ELF-1 (cell line): ENCODE measurements at regions not wholly inside any gene's neighbourhood (a gene's known extent, or its start where the extent isn't known, plus 50 kb on each side); places are given as distances from the start of the nearest gene placed in this dataset.

Experiments
- DNase-seq: peaks from one replicate; pipeline ENCODE4 v3.0.0-alpha.2; 2016; ENCODE audit warnings: low read depth, low spot score

- no peak for DNase-seq
These were observed 337.5 kb upstream of the LRRC7 start for GRCh38 chr1:69230208-69230607.

- no peak for DNase-seq
These were observed 334.3 kb upstream of the LRRC7 start for GRCh38 chr1:69233463-69233862.

DNA sequence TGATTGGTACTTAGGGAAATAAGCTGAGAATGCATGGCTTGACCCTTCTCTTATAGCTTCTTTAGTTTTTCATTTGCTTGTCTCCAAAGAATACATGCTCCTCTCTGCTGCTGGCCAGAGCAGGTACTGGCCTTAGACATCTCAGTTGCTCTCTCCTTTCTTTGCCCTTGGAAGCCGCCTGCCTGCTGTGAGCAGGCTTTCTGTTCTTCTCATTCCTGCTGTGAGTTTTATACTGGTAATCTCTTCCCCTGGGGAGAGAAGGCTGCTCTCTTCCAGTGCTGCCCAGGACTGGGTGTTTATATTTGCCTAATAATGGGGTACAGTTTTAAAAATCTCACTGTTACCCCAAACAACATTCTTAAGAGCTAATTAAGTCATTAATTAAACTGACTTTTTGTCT, 323.5 kb upstream of the LRRC7 start:
- peak; percentile 64 for DNase-seq

DNA sequence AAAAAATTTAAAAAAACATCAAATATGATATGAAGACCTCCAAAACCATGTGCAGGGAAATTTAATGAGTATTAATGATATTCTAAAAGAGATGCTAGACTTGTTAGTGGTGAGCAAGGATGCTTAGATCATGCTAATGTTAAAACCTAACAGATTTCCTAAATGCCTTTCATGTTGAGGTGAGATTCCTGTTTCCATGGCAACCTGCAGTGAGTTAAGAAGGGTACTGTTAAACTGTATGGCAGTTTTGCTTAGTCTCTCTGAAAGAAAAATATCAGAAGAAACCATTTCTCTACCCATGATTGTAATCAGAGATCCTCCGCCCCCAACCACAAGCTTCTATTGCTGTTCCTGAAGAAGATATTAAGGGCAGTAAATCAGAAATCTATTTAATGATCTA, 321.6 kb upstream of the LRRC7 start:
- no peak for DNase-seq

DNA sequence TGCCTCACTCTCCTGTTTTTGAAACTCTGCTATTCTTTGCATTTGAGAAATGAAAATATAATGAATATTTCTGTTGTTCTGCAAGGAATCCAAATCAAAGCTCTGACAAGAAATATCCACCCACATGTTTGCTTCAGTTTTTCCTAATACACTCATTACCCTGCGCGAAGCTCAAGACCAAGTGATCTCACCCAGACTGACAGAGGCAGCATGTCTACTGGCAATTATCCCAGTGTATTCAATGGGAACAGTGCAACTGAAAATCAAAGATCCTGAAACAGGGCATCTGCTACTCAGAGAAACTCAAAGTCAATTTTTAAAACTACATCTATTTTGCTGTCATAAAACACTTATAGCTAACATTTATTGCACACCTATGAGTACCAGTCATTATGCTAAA, 321.0 kb upstream of the LRRC7 start:
- DNase-seq, result no peak

DNA sequence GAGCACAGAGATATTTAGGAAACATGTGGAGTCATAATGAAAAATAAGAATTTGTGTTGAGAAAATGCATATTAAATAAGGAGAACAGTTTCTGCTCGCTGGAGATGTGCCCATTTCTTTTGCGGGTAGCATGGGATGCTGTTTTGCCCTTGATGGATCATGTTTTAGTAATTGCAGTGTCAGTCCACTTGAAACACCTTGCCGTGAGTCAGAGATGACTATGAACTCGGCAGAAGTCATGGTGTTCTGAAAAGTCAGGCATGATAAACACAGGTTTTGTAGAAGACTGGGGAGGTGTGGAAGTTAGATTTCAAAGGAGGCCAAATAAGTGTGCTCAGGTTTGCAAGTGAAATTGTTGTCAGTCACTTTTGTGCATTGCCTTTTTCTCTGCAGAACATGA, 315.0 kb upstream of the LRRC7 start:
- no peak for DNase-seq

DNA sequence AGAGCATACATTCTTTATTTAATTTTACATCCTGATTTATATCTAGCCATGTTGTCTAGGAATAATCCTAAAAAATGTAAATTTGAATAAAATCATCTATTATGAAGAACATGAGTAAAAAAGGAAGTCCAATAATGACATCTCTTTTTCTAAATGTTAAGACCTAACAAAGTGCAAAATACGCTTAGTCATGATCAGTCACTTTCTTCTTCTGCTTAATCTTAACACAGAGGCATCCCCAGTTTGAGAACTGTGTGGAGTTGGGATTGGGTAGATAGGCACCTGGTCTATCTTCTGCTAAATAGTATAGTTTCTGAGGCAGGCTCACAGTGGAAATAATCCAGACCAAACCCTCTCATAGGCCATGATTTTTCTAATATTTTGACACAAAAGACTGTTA, 311.7 kb upstream of the LRRC7 start:
- no peak for DNase-seq

- no peak for DNase-seq
These were observed 308.9 kb upstream of the LRRC7 start for GRCh38 chr1:69258842-69259241.

DNA sequence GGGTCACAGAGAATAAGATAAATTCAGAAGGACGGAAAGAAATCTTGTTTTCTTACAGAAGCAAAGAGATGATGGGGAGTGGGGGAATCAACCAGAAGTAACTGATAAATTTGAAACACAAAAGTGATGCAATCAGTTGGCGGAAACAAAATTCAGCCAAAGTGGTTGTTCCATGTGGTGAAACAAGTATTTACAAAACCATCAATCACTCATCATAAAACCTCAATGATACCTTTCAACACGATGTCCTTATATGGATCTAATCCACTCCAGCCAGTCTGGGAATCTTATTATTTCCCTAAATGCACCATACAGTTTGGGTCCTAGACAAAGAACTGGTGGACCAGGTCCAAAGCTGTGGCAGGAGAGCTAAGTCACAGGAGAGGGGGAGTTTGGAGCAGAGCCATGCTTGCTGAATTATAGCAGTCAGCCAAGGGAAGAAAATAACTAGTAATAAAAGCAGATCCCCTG, 303.8 kb upstream of the LRRC7 start:
- DNase-seq, result no peak

- no peak for DNase-seq
These were observed 298.2 kb upstream of the LRRC7 start for GRCh38 chr1:69269491-69269890.

GRCh38 chr1:69271587-69272125, 296.1 kb upstream of the LRRC7 start:
- no peak for DNase-seq

DNA sequence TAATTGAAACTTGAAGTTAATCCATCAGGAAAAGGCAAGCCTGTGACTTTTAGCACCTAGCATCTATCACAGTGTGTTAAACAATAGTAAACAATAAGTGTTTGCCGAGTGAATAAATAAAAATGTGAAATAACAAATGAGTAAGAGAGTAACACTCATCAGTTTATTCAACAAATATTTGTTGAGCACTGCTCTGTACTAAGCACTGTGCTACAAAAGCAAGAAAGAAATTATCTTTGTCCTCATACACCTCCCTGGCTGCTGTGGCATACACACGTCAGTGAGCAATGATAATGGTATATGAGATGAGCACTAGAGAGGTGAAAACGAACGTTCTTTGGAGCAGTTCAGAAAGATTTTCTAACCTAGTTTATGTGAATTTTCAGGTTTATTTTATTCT, 295.0 kb upstream of the LRRC7 start:
- DNase-seq, result no peak

DNA sequence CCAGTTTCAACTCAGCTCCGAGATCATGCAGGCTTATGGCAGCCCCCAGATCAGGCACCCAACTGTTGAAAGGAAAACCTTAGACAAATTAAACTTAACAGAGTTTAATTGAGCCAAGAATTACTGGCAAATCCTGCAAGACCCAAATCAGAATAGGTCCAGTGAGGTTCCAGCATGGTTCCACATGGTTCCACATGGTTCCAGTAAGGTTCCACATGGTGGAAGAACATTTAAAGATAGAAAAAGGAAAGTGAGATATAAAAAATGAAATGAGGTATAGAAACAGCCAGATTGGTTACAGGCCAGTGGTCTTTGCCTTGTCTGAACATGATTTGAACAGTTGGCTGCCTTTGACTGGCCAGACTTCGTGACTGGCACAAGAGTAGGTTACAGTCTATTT, 288.8 kb upstream of the LRRC7 start:
- DNase-seq, result no peak

GRCh38 chr1:69283516-69283915, 284.2 kb upstream of the LRRC7 start:
- no peak for DNase-seq

GRCh38 chr1:69284508-69284907, 283.2 kb upstream of the LRRC7 start:
- no peak for DNase-seq

DNA sequence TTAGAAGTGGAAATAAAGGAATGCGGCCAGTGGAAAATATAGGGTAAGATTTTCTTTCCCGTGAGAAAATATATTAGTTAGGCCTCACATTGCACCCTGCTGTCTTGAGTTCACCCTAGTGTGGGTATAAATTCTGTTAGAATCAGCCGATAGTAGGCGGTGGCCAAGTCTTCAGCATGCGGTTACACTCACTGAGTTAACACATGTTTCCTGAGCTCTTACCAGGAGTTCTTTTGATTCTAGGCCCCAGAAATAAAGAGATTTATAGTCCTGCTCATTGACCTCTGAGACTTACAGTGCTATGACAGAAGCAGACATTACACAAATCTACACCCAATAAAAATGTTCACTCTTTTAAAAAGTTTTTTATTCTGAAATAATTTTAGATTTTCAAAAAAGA, 279.3 kb upstream of the LRRC7 start:
- no peak for DNase-seq

DNA sequence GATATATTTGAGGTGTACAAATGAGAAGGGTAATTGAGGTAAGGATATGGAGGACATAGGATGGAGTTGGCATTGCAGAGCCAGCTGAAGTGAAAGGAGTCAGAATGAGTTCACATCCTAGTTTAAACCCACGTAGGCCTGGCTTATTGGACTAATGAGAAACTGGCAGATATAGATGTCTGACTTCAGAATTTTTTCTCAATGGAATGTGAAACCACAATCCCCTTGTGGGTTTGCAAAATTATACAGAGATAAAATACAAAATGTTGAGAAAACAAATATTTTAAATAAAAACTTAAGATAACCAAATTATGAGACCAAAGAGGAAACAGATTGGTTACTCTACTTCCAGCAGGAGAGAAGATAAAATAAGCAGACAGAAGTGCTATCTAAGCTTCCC, 277.4 kb upstream of the LRRC7 start:
- no peak for DNase-seq

DNA sequence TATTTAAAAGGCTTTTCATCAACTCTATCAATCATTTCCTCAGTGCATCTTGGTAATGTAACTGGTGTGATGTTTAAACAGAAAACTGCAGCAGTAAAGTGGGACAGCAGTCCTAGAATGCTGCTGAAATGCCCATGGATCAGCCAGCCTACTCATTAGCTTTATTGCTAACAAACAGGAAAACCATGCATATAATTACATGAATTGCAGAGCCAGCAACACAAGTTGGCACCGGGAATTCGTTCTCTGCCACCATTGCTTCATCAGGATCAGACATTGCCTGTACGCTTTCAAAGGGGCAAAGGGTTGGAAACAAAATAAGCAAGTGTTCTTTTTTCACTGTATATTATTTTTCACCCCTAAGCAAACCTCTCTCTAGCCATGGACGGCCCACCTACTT, 276.2 kb upstream of the LRRC7 start:
- DNase-seq, result no peak

- no peak for DNase-seq
These were observed 274.9 kb upstream of the LRRC7 start for GRCh38 chr1:69292833-69293232.

GRCh38 chr1:69294171-69294570, 273.6 kb upstream of the LRRC7 start:
- no peak for DNase-seq

- DNase-seq, result no peak
These were observed 272.5 kb upstream of the LRRC7 start for GRCh38 chr1:69295265-69295664.

DNA sequence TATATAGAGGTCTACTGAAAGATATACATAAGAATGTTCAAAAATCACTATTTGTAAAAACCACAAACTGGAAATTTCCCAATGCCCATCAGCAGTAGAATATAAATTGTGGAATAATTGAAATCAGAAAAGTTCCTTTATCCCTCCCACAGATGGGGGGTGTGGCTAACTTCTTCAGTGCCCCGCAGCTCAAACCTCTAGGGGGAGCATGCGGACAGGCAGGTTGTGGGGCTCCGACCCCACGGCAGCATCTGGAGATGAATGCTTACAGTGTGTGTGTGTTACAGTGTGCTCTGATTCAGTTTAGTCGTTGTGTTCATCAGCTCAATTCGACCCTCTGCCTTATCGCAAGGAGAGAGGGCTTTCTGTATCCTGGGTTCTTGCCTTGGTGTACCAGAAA, 262.1 kb upstream of the LRRC7 start:
- peak; percentile 21 for DNase-seq

DNA sequence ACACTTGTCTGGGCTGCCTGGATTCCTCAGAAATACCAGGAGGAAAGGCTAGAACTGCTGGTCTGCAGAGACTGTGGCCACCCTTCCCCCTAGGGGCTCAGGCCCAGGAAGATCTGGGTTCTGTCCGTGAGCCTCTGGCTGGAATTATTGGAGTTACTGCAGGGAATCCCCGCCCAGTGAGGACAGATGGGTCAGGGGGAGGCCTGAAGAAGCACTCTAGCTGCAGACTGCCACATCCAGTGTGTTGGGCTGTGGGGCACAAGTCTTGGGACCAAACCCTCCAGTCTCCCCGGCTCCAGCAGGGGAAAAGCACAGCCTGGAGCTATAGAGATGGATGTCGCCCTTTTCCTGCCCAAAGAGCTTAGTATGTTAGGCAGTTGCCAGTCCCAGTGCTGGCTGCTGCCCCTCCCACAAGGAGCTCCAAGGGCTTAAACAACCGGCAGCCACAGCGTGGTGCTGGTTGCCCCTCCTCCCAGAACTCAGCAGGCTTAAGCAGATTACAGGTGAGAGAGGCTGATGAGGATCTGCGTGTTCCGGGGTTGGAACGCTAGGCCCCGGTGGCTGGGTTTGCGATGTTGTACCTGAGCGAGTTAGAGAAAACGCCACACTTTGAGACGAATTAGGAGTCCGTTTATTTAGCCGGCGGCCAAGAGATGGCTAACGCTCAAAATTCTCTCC, 255.5 kb upstream of the LRRC7 start:
- peak; percentile 82 for DNase-seq

- DNase-seq, result no peak
These were observed 254.6 kb upstream of the LRRC7 start for GRCh38 chr1:69313118-69313517.
